Spinal cord (tissue), 9 donors: ENCODE measurements at regions not wholly inside any gene's neighbourhood (a gene's known extent, or its start where the extent isn't known, plus 50 kb on each side); places are given as distances from the start of the nearest gene placed in this dataset.
"Not testable (repeated sequence)": the region's sequence is repeated elsewhere in the genome, so short reads cannot be mapped to it uniquely, and the experiment has no call there.

Experiments used
- DNase-seq, 6 donors: peaks; one replicate each; pipeline versions ENCODE4 v3.0.0 to v3.0.0-alpha.2; 2013 to 2015; ENCODE audit warnings: low spot score in 6 of 6, low read depth in 4 of 6
- H3K27ac ChIP-seq: one replicate; pipeline ENCODE4 v1.5.1; 2013; ENCODE audit warnings: low read depth, low read length, control low read depth
- H3K27me3 ChIP-seq: one replicate; pipeline ENCODE4 v1.6.1; 2013; ENCODE audit warnings: low read length; ENCODE audit not compliant: control insufficient read depth, insufficient read depth
- H3K36me3 ChIP-seq: one replicate; pipeline ENCODE4 v1.6.1; 2013; ENCODE audit warnings: low read length; ENCODE audit not compliant: control insufficient read depth, insufficient read depth
- H3K4me1 ChIP-seq: one replicate; pipeline ENCODE4 v1.6.1; 2013; ENCODE audit warnings: low read length; ENCODE audit not compliant: control insufficient read depth, insufficient read depth
- H3K4me3 ChIP-seq: one replicate; pipeline ENCODE4 v1.5.1; 2013; ENCODE audit warnings: low read depth, low read length, control low read depth
- H3K9me3 ChIP-seq: one replicate; pipeline ENCODE4 v1.6.1; 2013; ENCODE audit warnings: low read length; ENCODE audit not compliant: control insufficient read depth, insufficient read depth
- WGBS: methylation state at CpG from one replicate; pipeline ENCODE4 v1.1.5; 2013; ENCODE audit warnings: missing lambda C conversion rate; ENCODE audit not compliant: insufficient coverage; 5-methylcytosine and 5-hydroxymethylcytosine counted together
- donor health status: healthy.

GRCh38 chr12:105510526-105510925 is 180.0 kb downstream of the C12orf75 start:
- H3K36me3 ChIP-seq: no peaks in the 10 kb centered on the region
- no peaks in the 10 kb centered on the region for H3K4me1 ChIP-seq
- H3K27me3 ChIP-seq: no peaks in the 10 kb centered on the region
- H3K27ac ChIP-seq: no peak overlapping the region
- no peaks in the 10 kb centered on the region for H3K9me3 ChIP-seq
- H3K4me3 ChIP-seq: no peak overlapping the region
- WGBS: 90% methylated on average over 2 of the region's 3 CpGs
- DNase-seq: no peak

GRCh38 chr12:105512861-105513260 is 182.4 kb downstream of the C12orf75 start:
- not testable (repeated sequence) for DNase-seq, H3K9me3 ChIP-seq, H3K4me1 ChIP-seq, H3K27me3 ChIP-seq, H3K4me3 ChIP-seq, H3K36me3 ChIP-seq, H3K27ac ChIP-seq
- WGBS: 90% methylated on average over 1 of the region's 4 CpGs

- H3K9me3 ChIP-seq: no peaks in the 10 kb centered on the region
- no peak overlapping the region for H3K27ac ChIP-seq
Observed at GRCh38 chr12:105522166-105522825, 191.8 kb downstream of the C12orf75 start.

GRCh38 chr12:105523164-105524057 is 192.9 kb downstream of the C12orf75 start:
- WGBS: 21% methylated on average over 12 of the region's 16 CpGs
- no peak overlapping the region for H3K27ac ChIP-seq
- peaks cover 3% of the 10 kb centered on the region for H3K4me1 ChIP-seq
- H3K4me3 ChIP-seq: no peak overlapping the region
- no peaks in the 10 kb centered on the region for H3K9me3 ChIP-seq
- no peaks in the 10 kb centered on the region for H3K36me3 ChIP-seq
- DNase-seq: peak in 5 of 6 donors; percentile 8 to 81 (median 28)
- H3K27me3 ChIP-seq: peaks cover 2% of the 10 kb centered on the region

More at GRCh38 chr12:105522166-105522825, 191.8 kb downstream of the C12orf75 start:
- H3K4me1 ChIP-seq: peaks cover 3% of the 10 kb centered on the region
- H3K27me3 ChIP-seq: peaks cover 2% of the 10 kb centered on the region
- no peaks in the 10 kb centered on the region for H3K36me3 ChIP-seq
- no peak overlapping the region for H3K4me3 ChIP-seq
- WGBS: no CpG with 5 or more reads among the region's 4 CpGs
- no peak for DNase-seq

- no peak for DNase-seq
- no CpG with 5 or more reads among the region's 2 CpGs for WGBS
Observed at GRCh38 chr12:105524961-105525360, 194.5 kb downstream of the C12orf75 start.

GRCh38 chr12:105534068-105534467 is 203.6 kb downstream of the C12orf75 start:
- H3K27me3 ChIP-seq: no peaks in the 10 kb centered on the region
- H3K4me1 ChIP-seq: no peaks in the 10 kb centered on the region
- H3K27ac ChIP-seq: no peak overlapping the region
- no peak for DNase-seq
- peaks cover 7% of the 10 kb centered on the region for H3K9me3 ChIP-seq
- 93% methylated on average over 4 of the region's 4 CpGs for WGBS
- H3K36me3 ChIP-seq: no peaks in the 10 kb centered on the region
- H3K4me3 ChIP-seq: no peak overlapping the region

More at GRCh38 chr12:105524961-105525360, 194.5 kb downstream of the C12orf75 start:
- Histone ChIP-seq H3K9me3 (no peaks in the 10 kb centered on the region), H3K36me3 (no peaks in the 10 kb centered on the region), H3K4me1 (peaks cover 3% of the 10 kb centered on the region), H3K27ac (no peak overlapping the region), H3K4me3 (no peak overlapping the region), H3K27me3 (peaks cover 2% of the 10 kb centered on the region)

- not testable (repeated sequence) for DNase-seq, H3K36me3 ChIP-seq, H3K4me1 ChIP-seq, H3K27ac ChIP-seq, H3K4me3 ChIP-seq, H3K27me3 ChIP-seq, H3K9me3 ChIP-seq
- 100% methylated on average over 1 of the region's 3 CpGs for WGBS
Observed at GRCh38 chr12:105535033-105535432, 204.5 kb downstream of the C12orf75 start.

GRCh38 chr12:105538880-105539279 is 208.4 kb downstream of the C12orf75 start:
- H3K4me1 ChIP-seq: no peaks in the 10 kb centered on the region
- no peaks in the 10 kb centered on the region for H3K36me3 ChIP-seq
- no peak overlapping the region for H3K4me3 ChIP-seq
- DNase-seq: no peak
- H3K27me3 ChIP-seq: no peaks in the 10 kb centered on the region
- H3K9me3 ChIP-seq: peaks cover 8% of the 10 kb centered on the region
- WGBS: 89% methylated on average over 7 of the region's 10 CpGs
- no peak overlapping the region for H3K27ac ChIP-seq

- Histone ChIP-seq H3K4me3 (no peak overlapping the region), H3K27me3 (no peaks in the 10 kb centered on the region), H3K27ac (no peak overlapping the region), H3K36me3 (no peaks in the 10 kb centered on the region), H3K4me1 (no peaks in the 10 kb centered on the region), H3K9me3 (peaks cover 6% of the 10 kb centered on the region)
- DNase-seq: no peak
- WGBS: 92% methylated on average over 2 of the region's 3 CpGs
Observed at GRCh38 chr12:105539735-105540134, 209.2 kb downstream of the C12orf75 start.
